Progenitor cell of endocrine pancreas (in vitro differentiated cells): ENCODE measurements at regions not wholly inside any gene's neighbourhood (a gene's known extent, or its start where the extent isn't known, plus 50 kb on each side); places are given as distances from the start of the nearest gene placed in this dataset.
"Not testable (repeated sequence)": the region's sequence is repeated elsewhere in the genome, so short reads cannot be mapped to it uniquely, and the experiment has no call there.

Experiments used
- DNase-seq: peaks from one replicate; pipeline ENCODE4 v3.0.0; 2021; ENCODE audit warnings: low spot score; ENCODE audit not compliant: unreplicated experiment
- H3K27ac Mint-ChIP-seq: 2 replicates; pipeline ENCODE4 v1.8.0; 2021; ENCODE audit warnings: mild to moderate bottlenecking, moderate library complexity, mixed read lengths
- H3K27me3 Mint-ChIP-seq: 2 replicates; pipeline ENCODE4 v1.8.0; 2021; ENCODE audit warnings: mixed read lengths
- H3K36me3 Mint-ChIP-seq: 2 replicates; pipeline ENCODE4 v1.8.0; 2022; ENCODE audit warnings: mixed read lengths; ENCODE audit not compliant: insufficient read depth
- H3K4me1 Mint-ChIP-seq: 2 replicates; pipeline ENCODE4 v1.8.0; 2021; ENCODE audit warnings: low read depth, mixed read lengths
- H3K4me3 Mint-ChIP-seq: 2 replicates; pipeline ENCODE4 v1.8.0; 2021; ENCODE audit warnings: low read depth, mild to moderate bottlenecking, moderate library complexity, mixed read lengths
- H3K9me3 Mint-ChIP-seq: 2 replicates; pipeline ENCODE4 v1.8.0; 2021; ENCODE audit warnings: low read depth, mixed read lengths
- CTCF ChIP-seq: fragments of 200-600 bp; sonication (generic); IDR thresholded peaks from one replicate; pipeline ENCODE4 v1.5.0; 2021; ENCODE audit warnings: antibody characterized with exemption, mild to moderate bottlenecking; ENCODE audit not compliant: unreplicated experiment

GRCh38 chr16:50448981-50449380 lies 80.2 kb upstream of the BRD7 start:
- Mint-ChIP-seq H3K27me3 (peaks cover 46% of the 10 kb centered on the region), H3K4me1 (no peaks in the 10 kb centered on the region), H3K27ac (no peak overlapping the region), H3K4me3 (no peak overlapping the region), H3K9me3 (no peaks in the 10 kb centered on the region), H3K36me3 (no peaks in the 10 kb centered on the region)
- no peak for TF ChIP-seq CTCF
- DNase-seq: no peak

DNA sequence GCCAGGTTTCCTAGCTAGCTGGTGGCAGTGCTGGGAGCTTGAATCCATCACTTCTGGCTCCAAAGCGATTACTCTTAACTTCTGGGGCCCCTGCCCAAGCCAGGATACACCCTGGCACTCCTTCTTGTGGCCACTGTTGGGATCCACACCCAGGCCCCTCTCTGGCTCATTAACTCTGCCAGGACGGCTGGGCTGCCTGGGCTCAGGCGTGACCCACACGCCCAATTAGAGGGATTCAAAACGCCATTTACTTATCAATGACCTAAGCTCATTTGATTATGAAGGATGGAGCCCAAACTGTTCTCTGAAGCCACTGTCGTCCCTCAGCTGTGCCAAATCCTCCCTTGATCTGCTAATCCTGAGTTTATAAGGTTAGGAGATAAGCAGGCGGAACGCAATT lies 79.7 kb upstream of the BRD7 start:
- no peak for DNase-seq
- no peaks in the 10 kb centered on the region for H3K36me3 Mint-ChIP-seq
- H3K4me3 Mint-ChIP-seq: no peak overlapping the region
- no peaks in the 10 kb centered on the region for H3K4me1 Mint-ChIP-seq
- H3K9me3 Mint-ChIP-seq: no peaks in the 10 kb centered on the region
- TF ChIP-seq CTCF: peak; percentile 21
- no peak overlapping the region for H3K27ac Mint-ChIP-seq
- H3K27me3 Mint-ChIP-seq: peaks cover 48% of the 10 kb centered on the region

GRCh38 chr16:50447386-50447785 lies 78.6 kb upstream of the BRD7 start:
- not testable (repeated sequence) for H3K27ac Mint-ChIP-seq, H3K4me3 Mint-ChIP-seq, H3K4me1 Mint-ChIP-seq

GRCh38 chr16:50446861-50447260 lies 78.1 kb upstream of the BRD7 start:
- no peak for DNase-seq
- Mint-ChIP-seq H3K36me3 (no peaks in the 10 kb centered on the region), H3K4me1 (no peaks in the 10 kb centered on the region), H3K9me3 (no peaks in the 10 kb centered on the region), H3K27me3 (peaks cover 45% of the 10 kb centered on the region), H3K27ac (no peak overlapping the region), H3K4me3 (no peak overlapping the region)
- no peak for TF ChIP-seq CTCF

More at GRCh38 chr16:50447386-50447785, 78.6 kb upstream of the BRD7 start:
- not testable (repeated sequence) for H3K36me3 Mint-ChIP-seq, H3K9me3 Mint-ChIP-seq, DNase-seq
- H3K27me3 Mint-ChIP-seq: peaks cover 45% of the 10 kb centered on the region

DNA sequence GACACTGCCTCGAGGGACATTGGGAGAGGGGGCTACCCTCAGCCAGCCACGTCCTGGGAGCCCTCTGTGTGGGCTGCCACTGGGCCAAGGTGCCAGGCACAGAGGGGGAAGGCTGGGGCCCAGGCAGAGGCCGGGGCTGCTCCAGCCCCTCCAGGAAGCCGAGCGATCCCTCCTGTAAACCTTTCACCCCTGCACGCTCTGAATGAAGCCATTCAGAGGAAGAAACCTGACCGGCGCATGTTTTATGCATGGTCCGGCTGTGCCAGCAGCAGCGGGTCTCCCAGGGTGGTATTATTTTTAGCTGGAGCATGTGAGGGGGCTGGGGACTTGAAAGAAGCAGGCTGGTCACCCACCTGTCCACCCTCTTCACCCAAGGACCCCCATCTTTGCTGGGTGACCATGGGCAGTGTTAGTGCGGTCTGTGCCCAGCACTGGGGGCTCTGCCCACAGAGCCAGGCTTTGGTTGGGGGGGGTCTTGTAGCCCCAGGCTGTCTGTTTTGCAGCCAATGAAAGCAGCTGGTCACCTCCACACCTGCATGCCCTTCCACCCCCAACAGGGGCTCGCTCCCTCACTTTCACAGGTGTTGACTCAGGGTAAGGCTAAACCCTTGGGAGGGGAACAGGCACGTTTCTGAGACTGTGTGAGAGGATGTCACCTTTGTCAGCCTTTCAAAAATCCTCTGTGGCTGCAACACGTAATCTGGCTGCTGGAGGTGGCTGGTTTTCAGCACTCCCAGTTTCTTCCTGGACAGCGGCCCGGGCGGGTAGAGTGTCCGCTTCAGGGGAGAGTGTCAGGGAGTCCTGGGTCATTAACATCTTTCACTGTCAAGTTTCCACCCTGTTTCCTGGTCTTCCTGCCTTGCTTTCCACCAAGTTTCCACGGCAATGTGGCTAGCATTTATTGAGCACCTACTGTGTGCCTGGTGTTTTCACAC lies 77.1 kb upstream of the BRD7 start:
- no peak for TF ChIP-seq CTCF
- peaks cover 36% of the 10 kb centered on the region for H3K27me3 Mint-ChIP-seq
- no peak overlapping the region for H3K4me3 Mint-ChIP-seq
- H3K9me3 Mint-ChIP-seq: no peaks in the 10 kb centered on the region
- no peaks in the 10 kb centered on the region for H3K4me1 Mint-ChIP-seq
- H3K36me3 Mint-ChIP-seq: no peaks in the 10 kb centered on the region
- no peak for DNase-seq
- H3K27ac Mint-ChIP-seq: no peak overlapping the region

- Mint-ChIP-seq H3K4me3 (no peak overlapping the region), H3K4me1 (no peaks in the 10 kb centered on the region), H3K27ac (no peak overlapping the region), H3K36me3 (peaks cover 4% of the 10 kb centered on the region), H3K9me3 (peaks cover 9% of the 10 kb centered on the region), H3K27me3 (peaks cover 28% of the 10 kb centered on the region)
- DNase-seq: no peak
- TF ChIP-seq CTCF: no peak
These were observed 75.7 kb upstream of the BRD7 start for GRCh38 chr16:50444526-50444925.
